KMS-11 (cell line): ENCODE measurements at regions not wholly inside any gene's neighbourhood (a gene's known extent, or its start where the extent isn't known, plus 50 kb on each side); places are given as distances from the start of the nearest gene placed in this dataset.
"Not testable (repeated sequence)": the region's sequence is repeated elsewhere in the genome, so short reads cannot be mapped to it uniquely, and the experiment has no call there.

Source experiments
- H2AFZ ChIP-seq: fragments of 200-600 bp; sonication (generic); 2 replicates; pipeline ENCODE4 v1.6.1; 2016; ENCODE audit warnings: antibody characterized with exemption, mixed run types, low read depth
- H3K27ac ChIP-seq: fragments of 200-600 bp; sonication (generic); 2 replicates; pipeline ENCODE4 v1.6.1; 2016; ENCODE audit warnings: mild to moderate bottlenecking, mixed run types
- H3K27me3 ChIP-seq: fragments of 200-600 bp; sonication (generic); 2 replicates; pipeline ENCODE4 v1.6.1; 2017; ENCODE audit warnings: mild to moderate bottlenecking, low read depth, mixed run types, moderate library complexity; ENCODE audit not compliant: insufficient read depth
- H3K36me3 ChIP-seq: fragments of 200-600 bp; sonication (generic); 2 replicates; pipeline ENCODE4 v1.6.1; 2017; ENCODE audit warnings: mild to moderate bottlenecking, mixed run types; ENCODE audit not compliant: insufficient read depth
- H3K4me1 ChIP-seq: fragments of 200-600 bp; sonication (generic); 2 replicates; pipeline ENCODE4 v1.6.1; 2016; ENCODE audit warnings: mild to moderate bottlenecking, low read depth, mixed run types; ENCODE audit not compliant: poor library complexity, severe bottlenecking
- H3K4me2 ChIP-seq: fragments of 200-600 bp; sonication (generic); 2 replicates; pipeline ENCODE4 v1.7.0; 2016; ENCODE audit warnings: mild to moderate bottlenecking, mixed run types
- H3K4me3 ChIP-seq: fragments of 200-600 bp; sonication (generic); IDR thresholded peaks from 2 replicates; pipeline ENCODE4 v1.6.1; 2017; ENCODE audit warnings: low read depth, low read length, mixed read lengths; ENCODE audit not compliant: insufficient read depth
- H3K79me2 ChIP-seq: fragments of 200-600 bp; sonication (generic); 2 replicates; pipeline ENCODE4 v1.6.1; 2016; ENCODE audit warnings: low read depth, mixed run types; ENCODE audit not compliant: insufficient read depth
- H3K9ac ChIP-seq: fragments of 200-600 bp; sonication (generic); 2 replicates; pipeline ENCODE4 v1.6.1; 2016; ENCODE audit warnings: mild to moderate bottlenecking, mixed run types
- H4K20me1 ChIP-seq: fragments of 200-600 bp; sonication (generic); 2 replicates; pipeline ENCODE4 v1.6.1; 2016; ENCODE audit warnings: mild to moderate bottlenecking, mixed run types; ENCODE audit not compliant: insufficient read depth
- CTCF ChIP-seq: fragments of 200-600 bp; sonication (generic); conservative IDR thresholded peaks from 2 replicates; pipeline ENCODE4 v1.6.1; 2017; ENCODE audit warnings: low read depth, mild to moderate bottlenecking, antibody characterized with exemption, low read length, moderate library complexity, mixed read lengths

- H3K27me3 ChIP-seq: no peaks in the 10 kb centered on the region
- H3K79me2 ChIP-seq: no peaks in the 10 kb centered on the region
- no peak overlapping the region for H2AFZ ChIP-seq
- H3K36me3 ChIP-seq: no peaks in the 10 kb centered on the region
- H3K9ac ChIP-seq: no peak overlapping the region
- H3K4me3 ChIP-seq: no peak overlapping the region
- no peak overlapping the region for H3K4me2 ChIP-seq
- TF ChIP-seq CTCF: no peak
- H4K20me1 ChIP-seq: no peaks in the 10 kb centered on the region
- H3K4me1 ChIP-seq: no peaks in the 10 kb centered on the region
- H3K27ac ChIP-seq: no peak overlapping the region
Observed at GRCh38 chr3:20637729-20638128, 451.7 kb upstream of the SGO1 start.

DNA sequence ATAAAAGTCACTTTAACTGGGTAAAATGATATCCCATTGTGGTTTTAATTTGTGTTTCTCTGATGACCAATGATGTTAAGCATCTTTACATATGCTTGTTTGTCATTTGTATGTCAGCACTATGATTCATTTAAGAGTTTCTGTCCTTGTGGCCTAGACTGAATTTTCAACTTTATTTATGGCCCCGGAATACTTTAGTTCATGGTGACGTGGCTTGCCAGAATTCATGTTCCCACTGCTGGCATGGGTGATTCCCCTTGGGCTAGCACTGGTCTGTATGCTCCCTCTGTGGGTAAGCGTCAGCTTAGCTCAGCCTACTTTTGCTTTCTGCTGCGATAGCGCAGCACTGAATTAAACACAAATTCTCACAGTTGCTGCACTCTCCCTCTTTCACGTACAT is 436.3 kb upstream of the SGO1 start:
- no peak overlapping the region for H3K9ac ChIP-seq
- H3K27ac ChIP-seq: no peak overlapping the region
- H3K4me1 ChIP-seq: no peaks in the 10 kb centered on the region
- no peak overlapping the region for H2AFZ ChIP-seq
- no peak overlapping the region for H3K4me3 ChIP-seq
- no peak overlapping the region for H3K4me2 ChIP-seq
- no peaks in the 10 kb centered on the region for H4K20me1 ChIP-seq
- H3K79me2 ChIP-seq: no peaks in the 10 kb centered on the region
- no peaks in the 10 kb centered on the region for H3K27me3 ChIP-seq
- no peaks in the 10 kb centered on the region for H3K36me3 ChIP-seq
- no peak for TF ChIP-seq CTCF

DNA sequence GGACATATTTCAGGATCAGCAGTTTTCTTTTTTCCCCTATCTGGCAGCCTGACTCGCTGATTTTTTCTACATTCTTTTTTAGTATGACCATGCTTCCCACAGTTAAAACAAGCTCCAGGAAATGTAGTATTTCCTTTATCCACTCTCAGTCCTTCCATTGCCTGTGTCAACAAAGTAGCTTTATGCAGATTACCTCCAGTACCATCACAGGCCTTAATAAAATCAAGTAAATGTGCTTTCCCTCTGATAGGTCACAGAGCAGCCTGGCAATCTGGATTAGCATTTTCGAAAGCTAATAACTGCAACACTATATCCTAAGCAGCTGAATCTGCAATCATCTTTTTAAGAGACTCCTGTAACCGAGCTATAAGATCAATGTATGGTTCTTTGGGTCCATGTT is 432.6 kb upstream of the SGO1 start:
- H3K27ac ChIP-seq, H3K9ac ChIP-seq, H3K4me1 ChIP-seq, H3K36me3 ChIP-seq, H4K20me1 ChIP-seq, H3K27me3 ChIP-seq, H2AFZ ChIP-seq, H3K4me2 ChIP-seq, H3K79me2 ChIP-seq, H3K4me3 ChIP-seq: not testable (repeated sequence)

GRCh38 chr3:20618181-20618580 is 432.2 kb upstream of the SGO1 start:
- not testable (repeated sequence) for H3K4me1 ChIP-seq, H3K27me3 ChIP-seq

GRCh38 chr3:20615982-20616381 is 430.0 kb upstream of the SGO1 start:
- H3K27ac ChIP-seq: not testable (repeated sequence)

More at GRCh38 chr3:20618181-20618580, 432.2 kb upstream of the SGO1 start:
- not testable (repeated sequence) for H3K79me2 ChIP-seq, H2AFZ ChIP-seq, H3K36me3 ChIP-seq, H3K4me3 ChIP-seq, H3K27ac ChIP-seq, H4K20me1 ChIP-seq, H3K9ac ChIP-seq, H3K4me2 ChIP-seq

GRCh38 chr3:20608054-20608738 is 422.2 kb upstream of the SGO1 start:
- H3K36me3 ChIP-seq: no peaks in the 10 kb centered on the region
- peaks cover 16% of the 10 kb centered on the region for H3K4me1 ChIP-seq
- H3K4me3 ChIP-seq: no peak overlapping the region
- H3K79me2 ChIP-seq: no peaks in the 10 kb centered on the region
- H4K20me1 ChIP-seq: no peaks in the 10 kb centered on the region
- peak overlapping the region; percentile 57; the same call in 1 of the 2 replicates for H2AFZ ChIP-seq
- TF ChIP-seq CTCF: no peak
- peak overlapping the region; percentile 49; the same call in 1 of the 2 replicates for H3K27ac ChIP-seq
- H3K9ac ChIP-seq: peak overlapping the region; percentile 32; the same call in 1 of the 2 replicates
- peak overlapping the region; percentile 54 for H3K4me2 ChIP-seq
- no peaks in the 10 kb centered on the region for H3K27me3 ChIP-seq

More at GRCh38 chr3:20615982-20616381, 430.0 kb upstream of the SGO1 start:
- not testable (repeated sequence) for H3K4me3 ChIP-seq, H3K4me2 ChIP-seq, H2AFZ ChIP-seq, H3K79me2 ChIP-seq, H3K9ac ChIP-seq, H4K20me1 ChIP-seq, H3K4me1 ChIP-seq, H3K36me3 ChIP-seq, H3K27me3 ChIP-seq
